GM19467 (cell line): ENCODE measurements at regions not wholly inside any gene's neighbourhood (a gene's known extent, or its start where the extent isn't known, plus 50 kb on each side); places are given as distances from the start of the nearest gene placed in this dataset.

Experiments
- ATAC-seq: cut with Tn5 transposase; IDR thresholded peaks from one replicate; pipeline ENCODE4 v1.9.1; 2021; ENCODE audit warnings: mild to moderate bottlenecking, moderate library complexity; ENCODE audit not compliant: unreplicated experiment

DNA sequence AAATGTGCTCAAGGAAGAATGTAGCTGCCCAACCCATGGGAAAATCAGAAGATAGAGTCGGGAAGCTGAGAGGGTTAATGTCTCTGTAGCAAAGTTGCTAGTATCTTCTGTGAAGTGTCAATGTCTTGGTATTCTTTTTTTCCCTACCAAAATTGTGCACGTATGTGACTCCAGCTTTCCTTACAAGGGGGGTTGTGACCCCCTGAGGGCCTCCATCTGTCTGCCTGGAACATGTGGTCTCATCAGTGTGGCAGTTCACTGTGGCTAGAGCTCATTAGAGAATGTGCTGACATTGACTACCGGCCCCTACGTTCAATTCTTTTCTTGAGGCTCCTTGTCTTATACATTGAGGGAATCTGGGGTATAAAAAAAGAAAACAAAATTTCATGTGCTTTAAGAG is 725.2 kb upstream of the CELF2 start:
- ATAC-seq: no peak

DNA sequence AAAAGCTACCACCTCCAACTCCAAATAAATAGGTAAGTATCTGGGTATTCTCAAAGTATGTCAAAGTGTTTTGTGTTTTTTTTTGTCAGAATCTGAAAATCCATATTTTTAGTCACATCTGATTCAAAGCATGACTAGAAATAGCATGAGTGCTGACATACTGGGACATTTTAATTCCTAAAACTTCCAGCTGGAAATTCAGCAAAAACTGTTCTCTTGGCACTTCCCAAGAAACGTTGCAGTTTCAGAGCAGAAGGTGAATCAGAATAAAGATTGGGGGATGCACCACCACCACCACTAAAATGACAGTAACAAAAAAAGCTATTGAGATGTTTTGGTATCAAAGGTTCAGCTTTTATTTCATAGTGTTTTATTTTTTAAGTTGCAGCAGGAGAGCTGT is 724.6 kb upstream of the CELF2 start:
- ATAC-seq: no peak

DNA sequence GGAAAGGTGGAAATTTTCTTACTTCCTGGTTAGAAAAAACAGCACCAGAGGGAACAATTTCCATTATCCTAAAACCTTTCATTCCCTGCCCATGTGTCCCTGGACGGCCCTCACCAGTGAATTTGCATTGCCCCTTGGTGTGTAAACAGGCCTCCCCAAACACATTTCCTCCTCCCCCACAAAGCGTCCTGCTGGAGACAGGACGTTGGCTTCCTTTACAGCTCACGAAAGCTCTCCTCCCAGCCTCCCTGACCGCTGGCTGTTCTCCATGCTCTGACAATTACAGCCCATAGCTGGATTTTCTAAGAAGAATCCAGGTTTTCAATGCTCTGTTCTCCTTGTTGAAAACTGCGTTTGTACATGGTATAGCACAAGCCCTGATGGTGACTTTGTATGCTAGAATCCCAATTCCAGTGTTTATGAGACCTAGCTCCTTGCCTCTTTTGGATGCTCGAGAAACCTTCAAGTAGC is 724.2 kb upstream of the CELF2 start:
- no peak for ATAC-seq

DNA sequence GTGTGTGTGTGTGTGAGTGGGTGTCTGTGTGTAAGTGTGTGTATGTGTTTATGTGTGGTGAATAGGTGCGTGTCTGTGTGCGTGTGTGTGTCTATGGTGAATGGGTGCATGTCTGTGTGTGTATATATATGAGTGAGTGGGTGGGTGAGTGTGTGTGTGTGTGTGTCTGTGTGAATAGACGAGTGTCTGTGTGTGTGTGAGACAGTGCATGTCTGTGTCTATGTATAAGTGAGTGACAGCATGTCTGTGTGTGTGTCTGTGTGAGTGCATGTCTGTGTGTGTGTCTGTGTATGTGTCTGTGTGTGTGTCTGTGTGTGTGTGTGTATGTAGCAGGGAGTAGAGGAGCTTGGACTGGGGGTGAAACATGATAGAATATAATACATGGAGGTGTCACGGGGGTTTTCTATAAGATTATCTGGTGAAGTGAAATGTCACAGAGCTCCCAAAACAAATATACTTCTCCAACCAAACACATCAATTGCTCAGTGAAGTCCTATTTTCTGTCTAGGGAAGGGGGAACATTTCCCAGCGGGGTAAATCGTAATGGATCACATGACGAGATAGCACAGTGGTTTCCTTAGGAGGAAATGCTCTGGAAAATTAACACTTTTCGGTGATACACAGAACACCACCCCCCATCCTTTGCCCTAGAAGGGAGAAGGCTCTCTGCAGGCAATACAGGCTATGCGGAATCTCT is 723.3 kb upstream of the CELF2 start:
- no peak for ATAC-seq

DNA sequence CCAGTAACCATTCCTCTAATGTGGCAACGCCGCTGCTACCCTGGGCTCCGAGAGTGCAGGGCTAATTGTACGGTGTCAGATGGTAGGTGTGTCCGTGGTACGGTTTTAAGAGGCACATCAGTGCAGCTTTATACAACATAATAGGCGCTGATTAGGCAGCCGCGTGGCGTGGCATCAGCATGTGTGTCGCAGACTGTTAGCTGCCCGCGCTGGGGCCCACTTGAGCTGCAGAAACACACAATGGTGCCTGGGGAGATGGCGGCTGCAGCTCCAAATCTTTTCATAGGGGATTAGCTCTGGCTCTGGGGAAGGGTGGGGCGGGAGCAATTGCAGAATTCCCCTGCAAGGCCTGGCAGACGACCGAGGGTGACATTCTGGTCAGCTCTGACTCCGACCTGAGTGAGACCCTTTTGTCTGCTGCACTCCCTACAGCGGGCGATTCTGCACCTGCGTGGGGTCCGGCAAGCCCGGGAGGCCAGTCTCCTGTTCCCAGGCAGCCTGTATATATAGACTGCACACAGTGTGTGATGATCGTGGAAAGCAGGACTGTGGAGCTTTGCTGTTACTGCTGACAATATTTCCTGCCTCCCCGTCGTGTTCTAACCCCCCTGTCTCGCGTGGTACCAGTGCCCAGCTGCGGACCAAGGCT is 722.7 kb upstream of the CELF2 start:
- no peak for ATAC-seq

DNA sequence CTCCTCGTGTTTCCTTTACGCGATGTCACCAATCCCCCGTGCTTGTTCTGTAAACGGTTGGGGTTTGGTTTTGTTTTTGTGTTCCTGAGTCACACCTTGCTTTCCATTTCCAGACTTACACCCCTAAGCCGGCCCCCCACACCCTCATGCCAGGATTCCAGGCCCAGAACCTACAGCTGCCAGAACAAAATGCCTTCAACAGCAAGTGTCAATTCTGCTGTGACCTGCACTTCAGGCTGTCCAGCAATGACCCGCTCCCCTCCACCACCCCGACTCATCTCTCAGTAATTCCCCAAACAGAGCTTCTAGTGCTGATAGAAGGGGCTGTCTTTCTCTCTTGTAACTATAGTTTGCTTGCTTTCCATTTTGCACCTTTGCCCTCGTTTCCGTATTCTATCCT is 722.1 kb upstream of the CELF2 start:
- no peak for ATAC-seq

DNA sequence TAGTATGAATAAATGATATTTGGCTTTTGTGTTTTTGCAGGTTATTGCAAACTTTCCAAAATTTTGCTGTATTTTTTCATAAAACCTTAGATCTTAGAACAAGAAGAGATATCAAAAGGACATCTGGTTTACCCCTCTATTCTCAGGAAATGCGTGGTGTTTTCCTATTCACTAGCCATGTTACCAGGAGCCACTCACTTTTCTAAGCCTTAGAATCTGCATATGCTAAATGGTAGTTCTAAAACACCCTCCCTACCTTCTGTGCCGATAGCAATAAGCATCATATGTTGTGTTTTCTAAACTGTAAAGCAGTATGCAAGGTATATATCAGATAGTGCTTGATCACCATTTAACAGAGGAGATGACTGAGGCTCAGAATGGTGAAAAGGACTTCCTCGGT is 715.0 kb upstream of the CELF2 start:
- no peak for ATAC-seq

DNA sequence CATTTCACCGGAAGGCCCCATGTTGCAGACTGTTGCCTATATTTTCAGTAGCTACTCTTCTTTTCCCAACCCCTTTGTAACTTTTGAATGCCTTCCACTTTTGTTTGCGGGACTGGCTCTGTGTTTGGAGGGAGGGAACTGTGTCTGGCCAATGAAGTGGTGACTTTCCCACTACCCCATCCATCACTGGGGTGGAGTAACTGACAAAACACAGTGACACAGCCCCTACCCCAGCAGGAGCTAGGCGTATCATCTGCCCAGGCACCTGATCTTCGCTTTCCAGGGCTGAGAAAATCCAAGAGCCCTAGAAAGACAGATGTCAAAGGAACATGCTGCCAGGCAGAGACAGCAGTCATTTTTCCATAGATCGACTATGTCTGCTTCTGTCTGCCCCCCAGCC is 710.6 kb upstream of the CELF2 start:
- ATAC-seq: no peak

DNA sequence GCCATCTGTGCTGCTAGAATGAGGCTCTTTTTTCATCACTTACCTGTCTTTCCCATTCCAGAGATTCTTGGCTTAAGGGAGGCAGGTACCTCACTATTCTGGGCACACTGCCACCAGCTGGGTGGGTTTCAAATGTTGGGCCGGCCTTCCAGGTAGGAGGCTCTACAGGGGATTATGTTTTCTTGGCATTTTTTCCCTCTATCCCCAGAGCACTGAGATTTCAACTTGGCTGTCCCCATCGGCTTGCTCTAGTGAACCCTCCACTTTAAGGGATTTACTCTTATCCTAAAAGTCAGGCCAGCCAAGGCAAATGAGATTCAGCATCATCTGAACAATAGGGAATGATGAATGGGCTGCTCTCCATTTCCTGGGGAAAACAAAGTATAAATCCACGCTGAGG is 710.1 kb upstream of the CELF2 start:
- no peak for ATAC-seq

DNA sequence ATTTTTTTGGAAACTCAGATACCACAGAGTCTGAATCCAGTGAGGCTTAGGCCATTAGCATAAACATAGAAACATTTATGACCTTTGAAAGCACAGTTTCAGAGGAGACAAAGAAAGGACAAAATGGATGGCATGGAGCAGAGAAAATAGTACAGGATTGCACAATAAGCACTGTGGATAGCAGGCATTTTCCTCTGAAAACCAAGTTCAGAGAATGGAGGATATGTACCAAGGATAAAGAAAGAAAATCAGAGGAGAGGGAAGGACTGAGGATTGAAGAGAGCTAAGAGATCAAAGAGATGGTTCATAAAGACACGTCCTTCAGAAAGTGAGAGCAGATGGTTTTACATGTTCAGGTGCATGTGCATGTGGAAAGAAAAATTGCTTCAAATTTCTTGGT is 707.2 kb upstream of the CELF2 start:
- ATAC-seq: no peak

DNA sequence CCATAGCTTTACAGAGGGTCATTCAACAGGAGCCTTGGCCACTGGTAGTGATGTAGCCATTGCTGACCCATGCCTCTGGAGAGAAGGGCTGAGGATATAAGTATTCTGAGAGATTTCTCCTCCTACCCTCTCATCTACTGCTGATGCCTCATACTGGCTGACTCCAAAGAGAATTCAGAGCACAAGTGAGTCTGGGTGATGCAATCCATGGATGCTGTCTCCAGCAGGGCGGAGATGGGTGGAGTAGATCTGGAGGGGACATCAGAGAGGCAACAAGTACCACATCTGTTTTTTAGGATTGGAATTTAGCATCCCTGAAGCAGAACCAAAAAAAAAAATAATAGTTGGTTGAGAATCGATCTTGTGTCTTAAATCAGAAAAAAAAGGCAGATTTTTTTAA is 705.7 kb upstream of the CELF2 start:
- ATAC-seq: no peak

DNA sequence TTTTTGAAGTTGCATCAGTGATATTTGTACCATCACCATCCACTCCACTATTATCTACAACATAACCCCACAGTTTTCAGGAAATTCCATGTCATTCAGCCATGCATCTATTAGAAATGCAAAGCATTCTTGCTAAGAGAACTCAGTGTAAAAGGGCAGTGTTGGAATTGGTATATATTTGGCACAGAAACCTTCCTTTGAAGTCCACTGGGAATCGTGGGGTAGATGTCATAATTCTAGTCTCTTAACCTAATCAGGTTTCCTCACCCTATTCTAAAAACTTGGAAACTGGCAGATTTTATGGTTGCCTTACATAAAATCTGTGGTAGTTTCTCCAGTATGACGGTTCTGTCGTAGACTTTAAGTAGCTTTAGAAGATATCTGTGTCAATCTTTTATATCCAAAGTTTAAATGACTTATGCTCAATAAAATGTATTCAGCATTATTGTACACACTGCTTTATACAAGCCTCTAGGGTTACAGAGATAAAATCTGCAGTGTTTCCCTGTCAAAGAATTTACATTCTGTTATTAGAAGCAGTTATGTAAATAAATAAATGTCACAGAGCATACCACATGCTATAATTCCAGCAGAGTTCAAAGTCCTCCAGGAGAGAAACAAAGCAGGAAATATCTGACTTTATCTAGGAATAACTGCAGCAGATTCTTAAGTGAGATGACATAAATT is 704.4 kb upstream of the CELF2 start:
- ATAC-seq: no peak

DNA sequence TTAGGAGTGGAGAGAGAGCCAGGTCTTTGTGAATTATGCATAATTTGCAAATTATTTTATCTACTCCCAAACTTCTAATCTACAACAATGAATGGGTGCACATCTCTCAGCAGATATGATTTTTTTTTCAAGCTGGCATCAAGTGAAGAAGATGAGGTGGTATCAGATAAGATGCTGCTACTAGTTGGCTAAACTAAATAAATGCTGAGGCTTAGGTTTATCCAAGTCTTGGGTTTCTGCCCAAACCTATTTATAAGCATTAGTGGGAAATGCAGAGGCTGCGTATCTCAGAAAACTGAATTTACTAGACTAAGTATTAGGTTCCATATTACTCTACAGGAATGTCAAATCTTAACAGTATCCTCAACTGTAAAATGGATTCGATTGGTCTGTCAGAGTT is 703.0 kb upstream of the CELF2 start:
- no peak for ATAC-seq

DNA sequence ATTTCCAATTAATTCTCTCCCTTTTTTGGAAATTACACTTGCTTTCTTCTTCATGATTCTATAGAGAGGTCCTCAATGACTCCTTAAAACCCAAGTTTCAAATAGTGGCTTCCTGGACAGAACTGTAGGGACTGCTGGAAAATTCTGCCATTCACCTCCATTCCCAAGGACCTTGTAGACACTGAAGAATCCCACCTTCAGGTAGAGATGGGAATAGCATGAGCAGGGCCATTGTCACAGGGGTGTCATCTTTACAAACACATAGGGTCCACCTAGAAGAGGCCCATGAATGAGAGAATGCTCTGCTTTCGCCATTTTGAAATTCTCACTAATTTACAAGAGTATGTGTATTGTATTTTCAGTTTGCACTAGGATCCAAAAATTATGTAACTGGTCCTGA is 701.7 kb upstream of the CELF2 start:
- ATAC-seq: no peak

DNA sequence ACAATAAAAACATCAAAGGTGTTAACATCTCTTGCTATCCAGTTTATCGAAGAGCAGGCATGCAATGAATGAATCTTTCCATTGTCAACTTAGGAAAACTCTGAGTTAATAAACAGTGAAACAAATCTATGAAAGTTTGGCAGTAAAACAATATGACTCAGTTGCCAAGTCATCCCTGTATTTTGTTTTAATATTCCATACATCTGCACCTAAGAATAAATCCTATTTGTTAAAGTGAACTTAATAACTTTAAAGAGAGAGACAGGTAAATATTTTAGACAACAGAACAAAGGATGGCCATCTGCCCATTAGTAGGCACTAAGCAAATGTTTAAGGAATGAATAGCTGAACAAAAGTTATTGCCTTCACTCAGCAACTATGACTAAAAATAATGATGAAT is 700.5 kb upstream of the CELF2 start:
- ATAC-seq: no peak

DNA sequence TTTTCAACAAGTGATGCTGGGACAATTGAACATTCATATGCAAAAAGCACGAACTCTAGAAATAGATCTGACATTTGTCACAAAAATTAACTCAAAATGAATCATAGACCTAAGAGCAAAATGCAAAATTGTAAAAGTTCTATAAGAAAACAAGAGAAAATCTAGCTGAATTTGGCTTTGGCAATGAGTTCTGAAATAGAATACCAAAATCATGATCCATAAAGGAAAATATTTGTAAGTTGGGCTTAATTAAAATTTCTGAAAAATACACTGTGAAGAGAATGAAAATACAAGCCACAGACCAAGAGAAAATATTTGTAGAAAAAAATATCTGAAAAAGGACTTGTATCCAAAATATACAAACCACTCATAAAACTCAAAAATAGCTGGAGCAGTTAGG is 698.8 kb upstream of the CELF2 start:
- ATAC-seq: no peak

DNA sequence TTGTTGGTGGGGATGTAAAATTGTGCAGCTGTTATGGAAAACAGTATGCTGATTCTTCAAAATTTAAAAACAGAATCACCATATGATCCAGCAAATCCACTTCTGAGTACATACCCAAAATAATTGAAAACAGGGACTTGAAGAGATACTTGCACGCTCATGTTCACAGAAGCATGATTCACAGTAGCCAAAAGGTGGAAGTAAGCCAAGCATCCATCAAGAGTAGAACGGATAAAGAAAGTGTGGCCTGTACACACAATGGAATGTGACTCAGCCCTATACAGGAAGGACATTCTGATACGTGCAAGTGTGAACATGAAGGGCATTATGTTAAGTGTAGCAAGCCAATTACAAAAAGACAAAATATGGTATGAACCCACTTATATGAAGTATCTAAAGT is 696.7 kb upstream of the CELF2 start:
- ATAC-seq: no peak

DNA sequence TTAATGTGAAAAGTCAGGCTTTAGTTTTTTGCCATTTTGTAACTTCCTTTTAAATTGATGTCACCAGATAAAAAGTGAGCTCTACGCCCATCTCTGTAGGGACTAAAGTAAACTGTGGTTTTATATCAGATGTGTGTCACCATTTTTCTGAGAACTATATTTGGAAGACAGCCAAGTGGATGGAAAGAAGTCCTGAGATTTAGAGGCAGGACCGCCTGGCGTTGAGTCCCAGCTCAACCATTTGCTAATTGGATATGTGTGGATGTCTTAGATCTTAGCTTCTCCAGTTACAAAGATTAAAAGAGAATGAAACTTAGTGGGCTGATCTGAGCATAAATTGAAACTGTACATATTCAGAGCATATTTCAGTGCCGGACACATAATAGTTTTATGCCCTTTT is 691.6 kb upstream of the CELF2 start:
- no peak for ATAC-seq

DNA sequence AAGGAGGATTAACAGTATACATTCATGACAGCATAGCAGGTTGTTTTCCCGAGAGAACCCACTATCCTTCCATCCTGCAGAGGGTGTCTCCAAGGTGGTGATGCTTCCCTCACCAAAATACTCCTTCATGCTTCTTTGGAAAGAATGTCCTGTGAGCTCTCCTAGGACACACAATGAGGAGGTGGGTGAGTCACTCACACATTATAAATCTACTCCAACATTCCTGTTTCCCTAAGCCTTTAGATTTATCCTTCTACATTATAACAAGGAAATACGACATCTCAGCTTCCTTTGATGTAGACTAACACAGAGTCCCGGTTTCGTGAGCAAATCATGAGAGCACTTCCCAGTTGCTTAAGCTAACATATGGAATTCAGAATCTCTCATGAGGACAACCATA is 689.7 kb upstream of the CELF2 start:
- ATAC-seq: no peak

DNA sequence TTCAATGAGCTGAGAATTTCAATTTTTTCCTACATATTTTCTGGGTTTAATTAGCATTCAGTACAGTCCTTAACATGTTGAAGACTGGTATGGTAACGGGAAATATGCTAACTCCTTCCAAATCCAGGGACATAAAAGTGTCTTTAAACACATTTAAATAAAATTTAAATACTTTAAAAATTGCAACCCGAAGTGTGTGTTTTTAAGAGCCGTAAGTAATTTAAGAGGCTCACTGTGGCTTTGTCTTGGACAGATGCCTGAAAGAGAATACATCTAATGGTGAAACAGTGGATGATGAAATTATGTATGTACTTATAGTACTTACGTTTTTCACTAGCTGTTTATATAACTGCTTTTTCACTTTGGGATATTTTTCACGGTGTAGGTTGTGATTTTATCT is 687.3 kb upstream of the CELF2 start:
- ATAC-seq: no peak

DNA sequence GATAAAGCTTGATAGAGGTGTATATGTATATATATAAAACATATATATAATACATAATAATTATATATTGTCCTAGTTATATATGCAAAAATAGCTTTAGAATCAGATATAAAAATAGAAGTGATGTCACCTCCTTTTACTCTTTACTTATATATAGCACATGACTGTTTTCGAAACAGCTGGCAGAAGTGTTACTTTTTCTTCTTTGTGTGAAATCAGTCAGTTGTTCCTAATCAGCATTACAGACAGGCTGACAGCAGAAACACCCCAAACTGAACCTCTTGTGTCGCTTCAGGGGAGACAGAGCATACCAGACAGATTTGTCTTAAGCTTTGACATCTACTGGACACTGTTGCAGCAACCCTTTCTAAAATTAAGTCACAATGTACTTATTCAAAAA is 684.9 kb upstream of the CELF2 start:
- ATAC-seq: no peak

DNA sequence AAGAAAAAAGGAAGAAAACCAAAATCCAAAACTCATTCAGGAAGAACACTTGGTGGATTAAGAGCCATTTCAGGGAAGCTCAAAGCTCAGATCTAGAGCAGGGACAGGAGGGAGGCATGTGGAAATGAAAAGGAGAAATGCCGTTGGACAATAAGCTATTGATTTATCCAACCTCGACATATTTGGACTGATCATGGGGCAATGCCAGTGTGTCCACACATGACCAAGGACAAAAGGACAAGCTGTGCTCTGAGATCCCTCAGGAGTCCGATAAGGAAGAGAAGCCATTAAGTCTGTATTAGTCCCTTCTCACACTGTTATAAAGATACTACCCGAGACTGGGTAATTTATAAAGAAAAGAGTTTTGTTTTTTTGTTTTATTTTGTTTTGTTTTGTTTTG is 684.0 kb upstream of the CELF2 start:
- no peak for ATAC-seq
